GM12878 (cell line): ENCODE measurements at regions not wholly inside any gene's neighbourhood (a gene's known extent, or its start where the extent isn't known, plus 50 kb on each side); places are given as distances from the start of the nearest gene placed in this dataset.

Experiments
- ATAC-seq: fragments of 200-7000 bp; cut with Tn5 transposase; 3 replicates; pipeline ENCODE4 v1.9.1; 2020; ENCODE audit warnings: mild to moderate bottlenecking, moderate library complexity
- BruUV-seq: library from RNA; stranded (reverse); fragments of 400-500 nt; replicated peaks from 2 replicates; lab custom pipeline; 2021; lab: Mats Ljungman, UMichigan
- CTCF ChIA-PET: fragments of 300-600 bp; sonication (Branson Sonifier 250); formaldehyde crosslinking; extraction: SDS; loops from one replicate; lab custom pipeline; 2021; ENCODE audit warnings: inconsistent platforms; lab: Yijun Ruan, JAX
- POLR2A ChIA-PET: fragments of 350-600 bp; formaldehyde crosslinking; extraction: SDS; loops from one replicate; lab custom pipeline; 2021; ENCODE audit warnings: inconsistent platforms; lab: Charles Lee
- RAD21 ChIA-PET: fragments of 300-600 bp; sonication (Branson Sonifier 250); formaldehyde crosslinking; loops from one replicate; lab custom pipeline; 2023; ENCODE audit warnings: antibody characterized with exemption; ENCODE audit not compliant: unreplicated experiment; lab: Charles Lee
- SMC1A ChIA-PET: fragments of 300-600 bp; sonication (Branson Sonifier 250); formaldehyde crosslinking; loops from one replicate; lab custom pipeline; 2023; ENCODE audit not compliant: unreplicated experiment, uncharacterized antibody; lab: Charles Lee
- DNase-seq: peaks from one replicate; pipeline ENCODE4 v3.0.0-alpha.2; 2011; ENCODE audit warnings: low read depth, low spot score
- FAIRE-seq: peaks from 3 replicates; lab custom pipeline; 2011; peaks lifted over from hg19 to GRCh38; lab: Jason Lieb, UNC
- H2AFZ ChIP-seq: 2 replicates; pipeline ENCODE4 v1.6.0; 2011; ENCODE audit warnings: low read depth, low read length, control low read depth; ENCODE audit not compliant: control insufficient read depth
- H3K27ac ChIP-seq: 2 replicates; pipeline ENCODE4 v1.5.1; 2011; ENCODE audit warnings: control low read depth; ENCODE audit not compliant: control insufficient read depth, insufficient read depth
- H3K27me3 ChIP-seq, 2 experiments: replicated peaks in 1 of 2; 2 replicates each; pipeline versions ENCODE4 v1.6.0 to v1.6.1; 2011; ENCODE audit warnings: low read length in 1 of 2; ENCODE audit not compliant: control insufficient read depth in 2 of 2, insufficient read depth in 2 of 2
- H3K36me3 ChIP-seq, 2 experiments: 2 replicates each; pipeline ENCODE4 v1.5.1; 2011; ENCODE audit warnings: low read length in 1 of 2; ENCODE audit not compliant: control insufficient read depth in 2 of 2, insufficient read depth in 2 of 2
- H3K4me1 ChIP-seq: 2 replicates; pipeline ENCODE4 v1.6.1; 2011; ENCODE audit warnings: mild to moderate bottlenecking, low read length, moderate library complexity, mixed read lengths; ENCODE audit not compliant: control insufficient read depth, insufficient read depth
- H3K4me2 ChIP-seq: 2 replicates; pipeline ENCODE4 v1.6.0; 2011; ENCODE audit warnings: control low read depth; ENCODE audit not compliant: control insufficient read depth, insufficient read depth
- H3K4me3 ChIP-seq: fragments of 200-600 bp; sonication (generic); 2 replicates; pipeline ENCODE4 v1.5.1; 2016
- H3K79me2 ChIP-seq: 2 replicates; pipeline ENCODE4 v1.6.0; 2011; ENCODE audit warnings: low read length; ENCODE audit not compliant: control insufficient read depth, insufficient read depth
- H3K9ac ChIP-seq: 2 replicates; pipeline ENCODE4 v1.8.0; 2011; ENCODE audit warnings: low read length, control low read depth, mixed read lengths; ENCODE audit not compliant: control insufficient read depth, insufficient read depth
- H3K9me3 ChIP-seq: replicated peaks from 3 replicates; pipeline ENCODE4 v1.5.1; 2011; ENCODE audit warnings: mild to moderate bottlenecking, low read length; ENCODE audit not compliant: control insufficient read depth, insufficient read depth
- H4K20me1 ChIP-seq: 2 replicates; pipeline ENCODE4 v1.6.0; 2011; ENCODE audit not compliant: control insufficient read depth, insufficient read depth
- CTCF ChIP-seq, 3 experiments: IDR thresholded peaks in 2 of 3; conservative IDR thresholded peaks in 1 of 3; 2 replicates each; pipeline ENCODE4 v1.5.1; 2011; ENCODE audit warnings: low read depth in 3 of 3, low read length in 3 of 3, mild to moderate bottlenecking in 3 of 3, control low read depth in 2 of 3, moderate library complexity in 2 of 3, inconsistent platforms in 1 of 3, mixed read lengths in 1 of 3; ENCODE audit not compliant: control insufficient read depth in 2 of 3, insufficient read depth in 1 of 3; ENCODE audit errors: extremely low read depth in 1 of 3
- HDGF ChIP-seq: fragments of 450-650 bp; IDR thresholded peaks from 2 replicates; pipeline ENCODE4 v1.6.1; 2016; ENCODE audit warnings: antibody characterized with exemption
- IKZF2 ChIP-seq, 2 experiments: fragments of 450-650 bp; IDR thresholded peaks; 2 replicates each; pipeline ENCODE4 v1.6.1; 2017; ENCODE audit warnings: mild to moderate bottlenecking in 2 of 2, moderate library complexity in 2 of 2
- RAD21 ChIP-seq: IDR thresholded peaks from 2 replicates; pipeline ENCODE4 v1.6.1; 2011; ENCODE audit warnings: mild to moderate bottlenecking, low read depth, low read length, moderate library complexity; ENCODE audit not compliant: insufficient read depth
- REST ChIP-seq: IDR thresholded peaks from 2 replicates; pipeline ENCODE4 v1.6.1; 2012; ENCODE audit warnings: mild to moderate bottlenecking, low read depth, low read length
- SMC3 ChIP-seq: IDR thresholded peaks from 2 replicates; pipeline ENCODE4 v1.6.1; 2011; ENCODE audit warnings: low read length, improper control_type of control experiment, borderline replicate concordance
- SPI1 ChIP-seq: IDR thresholded peaks from 2 replicates; pipeline ENCODE4 v1.6.1; 2011; ENCODE audit warnings: low read depth, mild to moderate bottlenecking, low read length, moderate library complexity, borderline replicate concordance; ENCODE audit not compliant: insufficient read depth
- SRF ChIP-seq, 2 experiments: IDR thresholded peaks; 2 replicates each; pipeline ENCODE4 v1.6.1; 2011; ENCODE audit warnings: low read depth in 2 of 2, low read length in 2 of 2, mild to moderate bottlenecking in 1 of 2, moderate library complexity in 1 of 2
- ZNF384 ChIP-seq: IDR thresholded peaks from 2 replicates; pipeline ENCODE4 v1.6.1; 2012; ENCODE audit warnings: low read depth, mild to moderate bottlenecking, low read length, improper control_type of control experiment, borderline replicate concordance
- WGBS: methylation state at CpG from one replicate; pipeline ENCODE4 v1.1.6; 2016; ENCODE audit warnings: low lambda C conversion rate; ENCODE audit not compliant: insufficient replicate concordance, insufficient coverage; ENCODE audit errors: missing lambda C conversion rate; 5-methylcytosine and 5-hydroxymethylcytosine counted together
- in situ Hi-C: fragments of 300-500 bp; cut with MboI; formaldehyde crosslinking; loops from 9 replicates; pipeline ENCODE4 v1.14.3; 2018; ENCODE audit warnings: mixed read lengths
- intact Hi-C: fragments of 100-400 bp; cut with micrococcal nuclease; formaldehyde crosslinking; loops from one replicate; pipeline ENCODE4 v1.14.2; 2022; ENCODE audit not compliant: unreplicated experiment

- Histone ChIP-seq H3K9me3 (no peaks in the 10 kb centered on the region), H3K79me2 (no peaks in the 10 kb centered on the region), H3K4me2 (no peak overlapping the region), H3K36me3 (no peaks in the 10 kb centered on the region), H3K4me3 (no peak overlapping the region), H4K20me1 (no peaks in the 10 kb centered on the region), H3K27ac (no peak overlapping the region), H3K9ac (no peak overlapping the region), H2AFZ (peak overlapping the region; percentile 33), H3K27me3 (no peaks in the 10 kb centered on the region), H3K4me1 (no peaks in the 10 kb centered on the region)
- CTCF ChIA-PET: interaction anchor here (1.1 kb wide), 1 partner anchor 498 kb away, joined by 3 read pairs; no protein-coding TSS in a partner anchor
- SMC1A ChIA-PET: interaction anchor here (0.5 to 1.0 kb wide), 2 partner anchors 504 to 572 kb away, joined by 3 read pairs; no protein-coding TSS in a partner anchor
- intact Hi-C loops (loop anchor here (5.0 kb wide), 1 partner anchor 576 kb away; no protein-coding TSS in a partner anchor), in situ Hi-C loops (no loop called here)
- POLR2A ChIA-PET: no interaction called here
- no TSS peak for BruUV-seq
- DNase-seq (no peak), FAIRE-seq (no peak), ATAC-seq (peak; percentile 80)
- 28% methylated on average over 2 of the region's 2 CpGs for WGBS
- RAD21 ChIA-PET: no interaction called here
- TF ChIP-seq SRF (IDR thresholded peaks at IDR 0.05; ENCODE audit: low read depth in 2 of 2, low read length in 2 of 2) (no peak), IKZF2 (IDR thresholded peaks at IDR 0.05) (no peak), REST (no peak), SMC3 (0 out of 2 replicates have a peak, but pooled peaks have one; percentile 25), ZNF384 (no peak), RAD21 (0 out of 2 replicates have a peak, but pooled peaks have one; percentile 17), CTCF (IDR thresholded peaks at IDR 0.05 in 2 of 3, conservative IDR thresholded peaks at IDR 0.05 in 1 of 3; ENCODE audit: control insufficient read depth in 2 of 3, extremely low read depth in 1 of 3, insufficient read depth in 1 of 3, low read depth in 3 of 3, low read length in 3 of 3) (peak; percentile 7 to 30 (median 26); a peak in 4 of 6 replicates), SPI1 (peak; percentile 41; the same call in 1 of the 2 replicates), HDGF (no peak)
Measured at GRCh38 chr10:83373671-83374070, 765.6 kb upstream of the GHITM start.
